ENCODE measurements at regions not wholly inside any gene's neighbourhood (a gene's known extent, or its start where the extent isn't known, plus 50 kb on each side); places are given as distances from the start of the nearest gene placed in this dataset.
"Not testable (repeated sequence)": the region's sequence is repeated elsewhere in the genome, so short reads cannot be mapped to it uniquely, and the experiment has no call there.

GRCh38 chr9:81032030-81032572 lies 657.2 kb downstream of the TLE1 start:
- peak; percentile 72 for DNase-seq (ENCODE audit: low read depth)

- DNase-seq (ENCODE audit: low read depth): no peak
Measured at GRCh38 chr9:81031422-81032029, 657.8 kb downstream of the TLE1 start.

GRCh38 chr9:81030027-81030426 lies 659.3 kb downstream of the TLE1 start:
- no peak for DNase-seq (ENCODE audit: low read depth)

GRCh38 chr9:81028504-81028903 lies 660.8 kb downstream of the TLE1 start:
- peak; percentile 77 for DNase-seq (ENCODE audit: low read depth)

GRCh38 chr9:81022177-81022576 lies 667.2 kb downstream of the TLE1 start:
- DNase-seq (ENCODE audit: low read depth): peak; percentile 13

- DNase-seq (ENCODE audit: low read depth): not testable (repeated sequence)
Measured at GRCh38 chr9:81014945-81015344, 674.4 kb downstream of the TLE1 start.

GRCh38 chr9:81013191-81013590 lies 676.2 kb downstream of the TLE1 start:
- not testable (repeated sequence) for DNase-seq (ENCODE audit: low read depth)

- no peak for DNase-seq (ENCODE audit: low read depth)
Measured at GRCh38 chr9:81002906-81003305, 686.4 kb downstream of the TLE1 start.

GRCh38 chr9:81002242-81002641 lies 687.1 kb downstream of the TLE1 start:
- DNase-seq (ENCODE audit: low read depth): peak; percentile 69

GRCh38 chr9:80995759-80996158 lies 693.6 kb downstream of the TLE1 start:
- no peak for DNase-seq (ENCODE audit: low read depth)

- no peak for DNase-seq (ENCODE audit: low read depth)
Measured at GRCh38 chr9:80994892-80995291, 694.5 kb downstream of the TLE1 start.

GRCh38 chr9:80985595-80985994 lies 703.8 kb downstream of the TLE1 start:
- DNase-seq (ENCODE audit: low read depth): not testable (repeated sequence)

- DNase-seq (ENCODE audit: low read depth): no peak
Measured at GRCh38 chr9:80976403-80976802, 712.9 kb downstream of the TLE1 start.

- DNase-seq (ENCODE audit: low read depth): not testable (repeated sequence)
Measured at GRCh38 chr9:80970377-80970776, 719.0 kb downstream of the TLE1 start.

GRCh38 chr9:80968611-80969010 lies 720.7 kb downstream of the TLE1 start:
- DNase-seq (ENCODE audit: low read depth): peak; percentile 93

- peak; percentile 65 for DNase-seq (ENCODE audit: low read depth)
Measured at GRCh38 chr9:80964914-80965313, 724.4 kb downstream of the TLE1 start.

GRCh38 chr9:80964374-80964773 lies 725.0 kb downstream of the TLE1 start:
- no peak for DNase-seq (ENCODE audit: low read depth)

- no peak for DNase-seq (ENCODE audit: low read depth)
Measured at GRCh38 chr9:80957801-80958200, 731.5 kb downstream of the TLE1 start.

GRCh38 chr9:80954521-80954920 lies 734.8 kb downstream of the TLE1 start:
- DNase-seq (ENCODE audit: low read depth): peak; percentile 28

GRCh38 chr9:80952363-80952922 lies 736.9 kb downstream of the TLE1 start:
- DNase-seq (ENCODE audit: low read depth): no peak

GRCh38 chr9:80951675-80952074 lies 737.7 kb downstream of the TLE1 start:
- peak; percentile 51 for DNase-seq (ENCODE audit: low read depth)

- no peak for DNase-seq (ENCODE audit: low read depth)
Measured at GRCh38 chr9:80948876-80949275, 740.5 kb downstream of the TLE1 start.

GRCh38 chr9:80948066-80948465 lies 741.3 kb downstream of the TLE1 start:
- no peak for DNase-seq (ENCODE audit: low read depth)

Measured in myocyte (in vitro differentiated cells).